Stimulated activated CD4-positive, alpha-beta T cell treated with anti-CD3 and anti-CD28 coated beads, TNF-alpha, amount 100 ng/mL, for 4 hours (primary cell): ENCODE measurements at regions not wholly inside any gene's neighbourhood (a gene's known extent, or its start where the extent isn't known, plus 50 kb on each side); places are given as distances from the start of the nearest gene placed in this dataset.

Source experiments
- DNase-seq, 3 experiments: peaks; one replicate each; pipeline ENCODE4 v3.0.0-alpha.2; 2020; ENCODE audit warnings: low read depth in 3 of 3

GRCh38 chr6:139820210-139820609 lies 445.8 kb upstream of the CITED2 start:
- DNase-seq: no peak

- no peak for DNase-seq
Measured at GRCh38 chr6:139819776-139820175, 445.3 kb upstream of the CITED2 start.

GRCh38 chr6:139812939-139813338 lies 438.5 kb upstream of the CITED2 start:
- no peak for DNase-seq

GRCh38 chr6:139801571-139802321 lies 427.3 kb upstream of the CITED2 start:
- no peak for DNase-seq

- no peak for DNase-seq
Measured at GRCh38 chr6:139800837-139801236, 426.4 kb upstream of the CITED2 start.

- no peak for DNase-seq
Measured at GRCh38 chr6:139790527-139790926, 416.1 kb upstream of the CITED2 start.

- DNase-seq: no peak
Measured at GRCh38 chr6:139784222-139784769, 409.8 kb upstream of the CITED2 start.

- DNase-seq: no peak
Measured at GRCh38 chr6:139779988-139780774, 405.7 kb upstream of the CITED2 start.

- DNase-seq: no peak
Measured at GRCh38 chr6:139778688-139779087, 404.2 kb upstream of the CITED2 start.

GRCh38 chr6:139778106-139778505 lies 403.7 kb upstream of the CITED2 start:
- DNase-seq: no peak

- no peak for DNase-seq
Measured at GRCh38 chr6:139777202-139777970, 402.9 kb upstream of the CITED2 start.

- no peak for DNase-seq
Measured at GRCh38 chr6:139776041-139776440, 401.6 kb upstream of the CITED2 start.

GRCh38 chr6:139768196-139768595 lies 393.7 kb upstream of the CITED2 start:
- DNase-seq: no peak

GRCh38 chr6:139766796-139767195 lies 392.3 kb upstream of the CITED2 start:
- DNase-seq: no peak

- DNase-seq: no peak
Measured at GRCh38 chr6:139765825-139766285, 391.4 kb upstream of the CITED2 start.

GRCh38 chr6:139764498-139764986 lies 390.1 kb upstream of the CITED2 start:
- no peak for DNase-seq

GRCh38 chr6:139763468-139764210 lies 389.2 kb upstream of the CITED2 start:
- no peak for DNase-seq

GRCh38 chr6:139762587-139763031 lies 388.2 kb upstream of the CITED2 start:
- DNase-seq: no peak

- no peak for DNase-seq
Measured at GRCh38 chr6:139760128-139760527, 385.7 kb upstream of the CITED2 start.

- DNase-seq: no peak
Measured at GRCh38 chr6:139759086-139759485, 384.6 kb upstream of the CITED2 start.

GRCh38 chr6:139758209-139758611 lies 383.8 kb upstream of the CITED2 start:
- no peak for DNase-seq
